ENCODE measurements at regions not wholly inside any gene's neighbourhood (a gene's known extent, or its start where the extent isn't known, plus 50 kb on each side); places are given as distances from the start of the nearest gene placed in this dataset.

DNA sequence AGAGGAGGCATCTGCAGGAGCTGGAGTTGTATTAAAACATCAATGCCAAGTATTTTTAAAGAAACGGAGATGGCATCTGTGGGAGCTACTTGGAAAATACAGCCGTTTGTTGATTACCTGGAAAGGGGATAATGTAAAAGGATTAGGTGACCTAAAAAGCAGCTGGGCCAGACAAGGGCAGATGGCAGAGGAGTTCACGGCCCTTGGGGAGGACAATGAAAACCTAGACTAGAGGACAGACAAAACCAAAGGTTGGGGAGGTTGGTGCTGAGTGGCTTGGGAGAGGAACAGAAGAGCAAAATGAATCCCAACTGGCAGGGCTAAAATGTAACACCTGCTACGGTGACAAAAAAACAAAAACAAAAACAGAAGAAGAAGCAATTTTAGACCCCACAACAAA lies 260.5 kb upstream of the JARID2 start:
- TF ChIP-seq POLR2A (IDR thresholded peaks at IDR 0.05), result no peak
- TF ChIP-seq, protein P1, sequence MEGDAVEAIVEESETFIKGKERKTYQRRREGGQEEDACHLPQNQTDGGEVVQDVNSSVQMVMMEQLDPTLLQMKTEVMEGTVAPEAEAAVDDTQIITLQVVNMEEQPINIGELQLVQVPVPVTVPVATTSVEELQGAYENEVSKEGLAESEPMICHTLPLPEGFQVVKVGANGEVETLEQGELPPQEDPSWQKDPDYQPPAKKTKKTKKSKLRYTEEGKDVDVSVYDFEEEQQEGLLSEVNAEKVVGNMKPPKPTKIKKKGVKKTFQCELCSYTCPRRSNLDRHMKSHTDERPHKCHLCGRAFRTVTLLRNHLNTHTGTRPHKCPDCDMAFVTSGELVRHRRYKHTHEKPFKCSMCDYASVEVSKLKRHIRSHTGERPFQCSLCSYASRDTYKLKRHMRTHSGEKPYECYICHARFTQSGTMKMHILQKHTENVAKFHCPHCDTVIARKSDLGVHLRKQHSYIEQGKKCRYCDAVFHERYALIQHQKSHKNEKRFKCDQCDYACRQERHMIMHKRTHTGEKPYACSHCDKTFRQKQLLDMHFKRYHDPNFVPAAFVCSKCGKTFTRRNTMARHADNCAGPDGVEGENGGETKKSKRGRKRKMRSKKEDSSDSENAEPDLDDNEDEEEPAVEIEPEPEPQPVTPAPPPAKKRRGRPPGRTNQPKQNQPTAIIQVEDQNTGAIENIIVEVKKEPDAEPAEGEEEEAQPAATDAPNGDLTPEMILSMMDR (IDR thresholded peaks at IDR 0.05), result no peak
- TF ChIP-seq POLR2AphosphoS5 (IDR thresholded peaks at IDR 0.05), result no peak
- no peak for TF ChIP-seq EP300 (IDR thresholded peaks at IDR 0.05)
- 86 to 88% methylated on average over 4 of the region's 4 CpGs for WGBS, 2 donors
- ATAC-seq (ENCODE audit: low FRiP score in 2 of 2), result no peak

DNA sequence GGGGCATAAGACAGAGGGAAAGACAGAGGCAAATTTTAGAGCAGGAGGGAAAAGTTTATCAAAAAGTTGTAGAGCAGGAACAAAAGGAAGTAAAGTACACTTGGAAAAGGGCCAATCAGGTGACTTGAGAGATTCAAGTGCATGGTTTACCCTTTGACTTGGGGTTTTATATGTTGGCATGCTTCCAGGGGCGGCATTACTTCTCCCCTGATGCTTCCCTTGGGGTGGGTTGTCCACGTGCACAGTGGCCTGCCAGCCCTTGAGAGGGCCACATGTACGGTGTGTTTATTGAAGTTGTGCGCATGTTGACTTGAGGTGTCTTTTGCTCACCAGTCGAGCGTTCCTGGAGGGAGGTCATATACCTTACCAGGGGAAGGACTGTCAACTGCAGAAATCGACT lies 259.5 kb upstream of the JARID2 start:
- ATAC-seq (ENCODE audit: low FRiP score in 2 of 2), result no peak
- Histone ChIP-seq H3K9me3 (no peaks in the 10 kb centered on the region), H3K4me1 (peaks cover 0 to 5% (median 5%) of the 10 kb centered on the region in 4 donors), H3K36me3 (no peaks in the 10 kb centered on the region), H3K27me3 (no peaks in the 10 kb centered on the region), H3K27ac (no peak overlapping the region), H3K4me3 (no peak overlapping the region)
- DNase-seq, result no peak
- 62 to 80% methylated on average over 7 of the region's 7 CpGs for WGBS, 2 donors
- TF ChIP-seq POLR2A (IDR thresholded peaks at IDR 0.05), result no peak

More for the DNA sequence above, 260.5 kb upstream of the JARID2 start:
- H3K9me3 ChIP-seq, result no peaks in the 10 kb centered on the region
- no peaks in the 10 kb centered on the region for H3K27me3 ChIP-seq
- no peak overlapping the region for H3K27ac ChIP-seq
- no peak for DNase-seq
- H3K4me3 ChIP-seq, result no peak overlapping the region
- H3K36me3 ChIP-seq, result no peaks in the 10 kb centered on the region
- H3K4me1 ChIP-seq, result peaks cover 0 to 5% (median 5%) of the 10 kb centered on the region in 4 donors

DNA sequence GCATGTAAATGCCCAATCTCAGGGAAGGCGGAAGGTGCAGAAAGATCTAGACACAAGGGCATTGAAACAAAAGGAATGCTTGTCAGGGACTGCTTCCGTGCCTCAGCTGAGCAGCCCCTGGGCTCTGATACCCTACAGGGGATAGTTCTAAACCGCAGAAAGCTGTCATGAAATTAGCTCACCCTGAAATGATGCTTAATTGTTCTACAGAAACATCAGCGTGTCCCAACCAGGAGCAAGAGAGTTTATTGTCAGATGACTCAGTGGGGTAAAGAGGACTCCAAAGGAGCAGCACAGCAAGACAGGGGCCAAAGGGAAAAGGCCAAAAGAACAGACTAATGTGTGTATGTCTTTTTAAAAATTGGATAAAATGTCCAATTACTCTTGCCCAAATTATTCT lies 258.4 kb upstream of the JARID2 start:
- TF ChIP-seq POLR2A (IDR thresholded peaks at IDR 0.05), result no peak
- TF ChIP-seq, protein P1 (IDR thresholded peaks at IDR 0.05), result no peak
- TF ChIP-seq POLR2AphosphoS5 (IDR thresholded peaks at IDR 0.05), result no peak
- TF ChIP-seq EP300 (IDR thresholded peaks at IDR 0.05), result no peak
- Histone ChIP-seq H3K4me3 (no peak overlapping the region), H3K27ac (no peak overlapping the region), H3K9me3 (no peaks in the 10 kb centered on the region), H3K36me3 (no peaks in the 10 kb centered on the region), H3K4me1 (peaks cover 0 to 5% (median 5%) of the 10 kb centered on the region in 4 donors), H3K27me3 (no peaks in the 10 kb centered on the region)
- DNase-seq, result no peak
- WGBS, 2 donors, result 90 to 94% methylated on average over 4 of the region's 4 CpGs
- no peak for ATAC-seq (ENCODE audit: low FRiP score in 2 of 2)

DNA sequence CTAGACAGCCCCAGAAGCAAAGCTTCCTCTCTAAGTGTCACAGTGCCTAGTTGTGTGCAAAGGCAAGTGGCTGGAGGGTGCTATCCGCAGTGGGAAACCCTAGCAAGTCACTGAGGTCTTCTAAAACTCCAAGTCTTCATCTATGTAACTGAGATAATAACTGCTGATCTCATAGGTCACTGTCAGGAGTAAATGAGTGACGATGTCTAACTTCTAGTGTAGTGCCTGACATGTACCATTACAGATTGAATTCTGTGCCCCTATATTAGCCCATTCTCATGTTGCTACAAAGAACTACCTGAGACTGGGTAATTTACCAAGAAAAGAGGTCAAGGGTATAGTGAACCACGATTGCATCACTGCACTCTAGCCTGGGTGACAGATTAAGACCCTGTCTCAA lies 253.5 kb upstream of the JARID2 start:
- no peaks in the 10 kb centered on the region for H3K36me3 ChIP-seq
- no peaks in the 10 kb centered on the region for H3K9me3 ChIP-seq
- no peak overlapping the region for H3K27ac ChIP-seq
- TF ChIP-seq, protein P1 (IDR thresholded peaks at IDR 0.05), result no peak
- no peak for TF ChIP-seq POLR2A (IDR thresholded peaks at IDR 0.05)
- TF ChIP-seq POLR2AphosphoS5 (IDR thresholded peaks at IDR 0.05), result no peak
- no peak for TF ChIP-seq EP300 (IDR thresholded peaks at IDR 0.05)
- H3K4me3 ChIP-seq, result no peak overlapping the region
- DNase-seq (no peak), ATAC-seq (ENCODE audit: low FRiP score in 2 of 2) (no peak)
- H3K27me3 ChIP-seq, result no peaks in the 10 kb centered on the region
- no peaks in the 10 kb centered on the region for H3K4me1 ChIP-seq
- WGBS, 2 donors, result 82 to 94% methylated on average over 3 of the region's 3 CpGs

DNA sequence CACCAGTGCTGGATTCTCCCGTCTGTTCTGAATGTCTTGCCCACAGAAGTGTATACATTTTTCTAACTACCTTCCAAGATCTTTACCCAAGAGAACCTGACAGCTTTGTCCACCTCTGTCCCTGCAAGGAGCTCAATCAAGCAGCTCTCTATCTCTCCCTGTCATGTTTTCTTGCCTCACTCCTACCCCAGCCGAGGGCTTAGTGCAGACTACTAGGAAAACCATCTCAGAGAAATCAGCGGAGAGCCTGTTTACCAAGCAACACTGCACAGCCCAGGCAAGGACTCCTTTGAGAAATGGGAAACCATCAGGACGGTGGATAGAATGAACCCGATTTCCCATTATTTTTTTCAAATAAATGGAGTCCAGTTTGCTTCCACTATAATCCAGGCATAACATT lies 250.7 kb upstream of the JARID2 start:
- DNase-seq, result no peak

More for the DNA sequence above, 250.7 kb upstream of the JARID2 start:
- H3K27me3 ChIP-seq, result no peaks in the 10 kb centered on the region
- no peaks in the 10 kb centered on the region for H3K4me1 ChIP-seq
- no peaks in the 10 kb centered on the region for H3K36me3 ChIP-seq
- no peak for ATAC-seq (ENCODE audit: low FRiP score in 2 of 2)
- WGBS, 2 donors, result 69 to 81% methylated on average over 5 of the region's 5 CpGs
- no peaks in the 10 kb centered on the region for H3K9me3 ChIP-seq
- no peak overlapping the region for H3K27ac ChIP-seq
- no peak overlapping the region for H3K4me3 ChIP-seq
- TF ChIP-seq, protein P1 (IDR thresholded peaks at IDR 0.05), result no peak

Measured in upper lobe of left lung (tissue), 6 donors.